Thymus (tissue), 11 donors: ENCODE measurements at regions not wholly inside any gene's neighbourhood (a gene's known extent, or its start where the extent isn't known, plus 50 kb on each side); places are given as distances from the start of the nearest gene placed in this dataset.

ENCODE experiments used
- DNase-seq, 9 donors: peaks; one replicate each; pipeline ENCODE4 v3.0.0-alpha.2; 2013; ENCODE audit warnings: low spot score in 9 of 9, low read depth in 6 of 9, missing footprints in 1 of 9
- H3K27ac ChIP-seq, 2 donors: one replicate each; pipeline ENCODE4 v1.5.1; 2013; ENCODE audit warnings: control low read depth in 1 of 2, low read depth in 1 of 2, low read length in 1 of 2, mild to moderate bottlenecking in 1 of 2, moderate library complexity in 1 of 2
- H3K27me3 ChIP-seq, 2 donors: one replicate each; pipeline ENCODE4 v1.5.1; 2013; ENCODE audit warnings: low read length in 1 of 2; ENCODE audit not compliant: control insufficient read depth in 2 of 2, insufficient read depth in 1 of 2
- H3K36me3 ChIP-seq, 2 donors: one replicate each; pipeline ENCODE4 v1.5.1; 2013; ENCODE audit warnings: low read length in 1 of 2, mild to moderate bottlenecking in 1 of 2, moderate library complexity in 1 of 2; ENCODE audit not compliant: control insufficient read depth in 2 of 2, insufficient read depth in 2 of 2
- H3K4me1 ChIP-seq, 2 donors: one replicate each; pipeline ENCODE4 v1.5.1; 2013; ENCODE audit warnings: low read length in 2 of 2; ENCODE audit not compliant: control insufficient read depth in 2 of 2, insufficient read depth in 2 of 2
- H3K4me3 ChIP-seq, 2 donors: one replicate each; pipeline ENCODE4 v1.5.1; 2013; ENCODE audit warnings: low read length in 2 of 2, control low read depth in 1 of 2, mild to moderate bottlenecking in 1 of 2
- H3K9me3 ChIP-seq, 2 donors: one replicate each; pipeline ENCODE4 v1.5.1; 2013; ENCODE audit warnings: low read length in 1 of 2, mild to moderate bottlenecking in 1 of 2; ENCODE audit not compliant: control insufficient read depth in 2 of 2, insufficient read depth in 1 of 2
- WGBS: extraction: QIAGEN DNeasy Blood & Tissue Kit; methylation state at CpG from one replicate; pipeline ENCODE4 v1.1.7; 2013; 5-methylcytosine and 5-hydroxymethylcytosine counted together
- donor health status: healthy.

- 79% methylated on average over 3 of the region's 3 CpGs for WGBS
- H3K27me3 ChIP-seq: peaks cover 0 to 10% of the 10 kb centered on the region in 2 donors
- no peak overlapping the region for H3K4me3 ChIP-seq
- H3K9me3 ChIP-seq: no peaks in the 10 kb centered on the region
- H3K27ac ChIP-seq: no peak overlapping the region
- H3K4me1 ChIP-seq: no peaks in the 10 kb centered on the region
- no peak for DNase-seq
- no peaks in the 10 kb centered on the region for H3K36me3 ChIP-seq
Observed at GRCh38 chr3:43869491-43869890, 178.8 kb downstream of the ABHD5 start.

- Histone ChIP-seq H3K9me3 (no peaks in the 10 kb centered on the region), H3K36me3 (no peaks in the 10 kb centered on the region), H3K4me1 (no peaks in the 10 kb centered on the region), H3K27ac (no peak overlapping the region), H3K27me3 (peaks cover 0 to 10% of the 10 kb centered on the region in 2 donors), H3K4me3 (no peak overlapping the region)
- WGBS: 58% methylated on average over 2 of the region's 2 CpGs
- DNase-seq: no peak
Observed at GRCh38 chr3:43870120-43870519, 179.4 kb downstream of the ABHD5 start.

GRCh38 chr3:43870844-43871626, 180.3 kb downstream of the ABHD5 start:
- no peaks in the 10 kb centered on the region for H3K9me3 ChIP-seq
- H3K4me3 ChIP-seq: no peak overlapping the region
- no peaks in the 10 kb centered on the region for H3K36me3 ChIP-seq
- DNase-seq: no peak
- 94% methylated on average over 2 of the region's 2 CpGs for WGBS
- H3K27me3 ChIP-seq: peaks cover 0 to 10% of the 10 kb centered on the region in 2 donors
- H3K27ac ChIP-seq: no peak overlapping the region
- no peaks in the 10 kb centered on the region for H3K4me1 ChIP-seq

- WGBS: 93% methylated on average over 9 of the region's 9 CpGs
- no peak for DNase-seq
- Histone ChIP-seq H3K4me1 (no peaks in the 10 kb centered on the region), H3K9me3 (no peaks in the 10 kb centered on the region), H3K36me3 (no peaks in the 10 kb centered on the region), H3K4me3 (no peak overlapping the region), H3K27me3 (peaks cover 0 to 10% of the 10 kb centered on the region in 2 donors), H3K27ac (no peak overlapping the region)
Observed at GRCh38 chr3:43871627-43872245, 181.0 kb downstream of the ABHD5 start.

- no peak for DNase-seq
- 61% methylated on average over 3 of the region's 3 CpGs for WGBS
Observed at GRCh38 chr3:43872301-43872700, 181.6 kb downstream of the ABHD5 start.

GRCh38 chr3:43872901-43873300, 182.2 kb downstream of the ABHD5 start:
- DNase-seq: no peak
- Histone ChIP-seq H3K27ac (no peak overlapping the region), H3K36me3 (no peaks in the 10 kb centered on the region), H3K27me3 (peaks cover 0 to 14% of the 10 kb centered on the region in 2 donors), H3K4me1 (no peaks in the 10 kb centered on the region), H3K9me3 (no peaks in the 10 kb centered on the region), H3K4me3 (no peak overlapping the region)
- WGBS: 50% methylated on average over 6 of the region's 6 CpGs

More at GRCh38 chr3:43872301-43872700, 181.6 kb downstream of the ABHD5 start:
- Histone ChIP-seq H3K9me3 (no peaks in the 10 kb centered on the region), H3K27ac (no peak overlapping the region), H3K4me1 (no peaks in the 10 kb centered on the region), H3K36me3 (no peaks in the 10 kb centered on the region), H3K27me3 (peaks cover 0 to 11% of the 10 kb centered on the region in 2 donors), H3K4me3 (no peak overlapping the region)

GRCh38 chr3:43873723-43874122, 183.0 kb downstream of the ABHD5 start:
- H3K9me3 ChIP-seq: no peaks in the 10 kb centered on the region
- no peak overlapping the region for H3K27ac ChIP-seq
- H3K4me1 ChIP-seq: no peaks in the 10 kb centered on the region
- no peak for DNase-seq
- H3K27me3 ChIP-seq: peaks cover 0 to 14% of the 10 kb centered on the region in 2 donors
- WGBS: 95% methylated on average over 7 of the region's 7 CpGs
- H3K4me3 ChIP-seq: no peak overlapping the region
- no peaks in the 10 kb centered on the region for H3K36me3 ChIP-seq

GRCh38 chr3:43874290-43874689, 183.6 kb downstream of the ABHD5 start:
- 96% methylated on average over 1 of the region's 1 CpG for WGBS
- Histone ChIP-seq H3K4me1 (no peaks in the 10 kb centered on the region), H3K27ac (no peak overlapping the region), H3K9me3 (no peaks in the 10 kb centered on the region), H3K27me3 (peaks cover 0 to 13% of the 10 kb centered on the region in 2 donors), H3K36me3 (no peaks in the 10 kb centered on the region), H3K4me3 (no peak overlapping the region)
- DNase-seq: no peak

- H3K4me3 ChIP-seq: no peak overlapping the region
- 96% methylated on average over 1 of the region's 1 CpG for WGBS
- no peaks in the 10 kb centered on the region for H3K9me3 ChIP-seq
- H3K36me3 ChIP-seq: no peaks in the 10 kb centered on the region
- no peak overlapping the region for H3K27ac ChIP-seq
- H3K27me3 ChIP-seq: peaks cover 0 to 11% of the 10 kb centered on the region in 2 donors
- H3K4me1 ChIP-seq: no peaks in the 10 kb centered on the region
- DNase-seq: no peak
Observed at GRCh38 chr3:43874731-43875130, 184.0 kb downstream of the ABHD5 start.
